ENCODE measurements at regions not wholly inside any gene's neighbourhood (a gene's known extent, or its start where the extent isn't known, plus 50 kb on each side); places are given as distances from the start of the nearest gene placed in this dataset.

- ATAC-seq (no peak), DNase-seq (no peak)
- H3K27ac ChIP-seq: peak overlapping the region in 2 of 10 donors; percentile 25 to 33
- no peaks in the 10 kb centered on the region for H3K36me3 ChIP-seq
- peaks cover 2 to 36% (median 31%) of the 10 kb centered on the region in 9 donors for H3K4me1 ChIP-seq
- H3K27me3 ChIP-seq: no peaks in the 10 kb centered on the region
- intact Hi-C loops (cut with DNase I): loop anchor here in 1 of 10 donors (10.0 kb wide), 1 partner anchor 83 kb away; no protein-coding TSS in a partner anchor
- no peak for TF ChIP-seq CTCF (IDR thresholded peaks at IDR 0.05)
- no peaks in the 10 kb centered on the region for H3K9me3 ChIP-seq
- H3K4me3 ChIP-seq: no peak overlapping the region
These were observed 405.1 kb upstream of the ADAMTS5 start for GRCh38 chr21:27371975-27372331.

- Histone ChIP-seq H3K27me3 (no peaks in the 10 kb centered on the region), H3K36me3 (no peaks in the 10 kb centered on the region), H3K4me3 (no peak overlapping the region), H3K9me3 (no peaks in the 10 kb centered on the region), H3K27ac (peak overlapping the region in 3 of 10 donors; percentile 25 to 33 (median 27)), H3K4me1 (peaks cover 2 to 36% (median 31%) of the 10 kb centered on the region in 9 donors)
- peak in 1 of 2 donors; percentile 13 for DNase-seq
- intact Hi-C loops (cut with DNase I): loop anchor here in 1 of 10 donors (10.0 kb wide), 1 partner anchor 83 kb away; no protein-coding TSS in a partner anchor
- peak in 5 of 8 donors; percentile 42 to 80 (median 66) for ATAC-seq
- TF ChIP-seq CTCF (IDR thresholded peaks at IDR 0.05): no peak
- 18 to 27% methylated on average over 5 of the region's 5 CpGs for WGBS, 2 donors
These were observed 404.5 kb upstream of the ADAMTS5 start for GRCh38 chr21:27371115-27371974.

- H3K27ac ChIP-seq: peak overlapping the region in 6 of 10 donors; percentile 20 to 53 (median 38)
- intact Hi-C loops (cut with DNase I): loop anchor here in 6 of 10 donors (10.0 kb wide), 4 partner anchors 85 to 195 kb away; no protein-coding TSS in a partner anchor
- H3K4me3 ChIP-seq: no peak overlapping the region
- WGBS, 2 donors: 66 to 78% methylated on average over 3 of the region's 3 CpGs
- H3K27me3 ChIP-seq: no peaks in the 10 kb centered on the region
- ATAC-seq (peak in 6 of 8 donors; percentile 25 to 92 (median 80)), DNase-seq (no peak)
- peaks cover 2 to 36% (median 31%) of the 10 kb centered on the region in 9 donors for H3K4me1 ChIP-seq
- TF ChIP-seq CTCF (IDR thresholded peaks at IDR 0.05): no peak
- no peaks in the 10 kb centered on the region for H3K9me3 ChIP-seq
- no peaks in the 10 kb centered on the region for H3K36me3 ChIP-seq
These were observed 403.2 kb upstream of the ADAMTS5 start for GRCh38 chr21:27369978-27370571.

GRCh38 chr21:27369234-27369633 lies 402.3 kb upstream of the ADAMTS5 start:
- H3K27me3 ChIP-seq: no peaks in the 10 kb centered on the region
- DNase-seq (no peak), ATAC-seq (peak in 3 of 8 donors; percentile 52 to 72 (median 61))
- peak overlapping the region in 4 of 10 donors; percentile 12 to 39 (median 37) for H3K27ac ChIP-seq
- H3K36me3 ChIP-seq: no peaks in the 10 kb centered on the region
- 76 to 80% methylated on average over 2 of the region's 2 CpGs for WGBS, 2 donors
- intact Hi-C loops (cut with DNase I): loop anchor here in 5 of 10 donors (10.0 kb wide), 3 partner anchors 106 to 196 kb away; no protein-coding TSS in a partner anchor
- peaks cover 2 to 36% (median 31%) of the 10 kb centered on the region in 9 donors for H3K4me1 ChIP-seq
- no peak for TF ChIP-seq CTCF (IDR thresholded peaks at IDR 0.05)
- no peak overlapping the region for H3K4me3 ChIP-seq
- no peaks in the 10 kb centered on the region for H3K9me3 ChIP-seq

Data from heart right ventricle (tissue), 16 donors.